SK-N-MC (cell line): ENCODE measurements at regions not wholly inside any gene's neighbourhood (a gene's known extent, or its start where the extent isn't known, plus 50 kb on each side); places are given as distances from the start of the nearest gene placed in this dataset.

Source experiments
- EZH2 ChIP-seq: fragments of 200-600 bp; sonication (generic); IDR thresholded peaks from one replicate; pipeline ENCODE4 v1.6.1; 2017; ENCODE audit warnings: antibody characterized with exemption
- FOXP2 ChIP-seq: optimal IDR thresholded peaks from 2 replicates; pipeline ENCODE3; 2011; ENCODE audit warnings: mild to moderate bottlenecking, moderate library complexity; ENCODE audit not compliant: insufficient read depth; ENCODE audit errors: extremely low read length, control extremely low read depth
- POLR2AphosphoS5 ChIP-seq: IDR thresholded peaks from 2 replicates; pipeline ENCODE4 v1.6.1; 2012; ENCODE audit warnings: mild to moderate bottlenecking, low read depth, low read length, borderline replicate concordance

DNA sequence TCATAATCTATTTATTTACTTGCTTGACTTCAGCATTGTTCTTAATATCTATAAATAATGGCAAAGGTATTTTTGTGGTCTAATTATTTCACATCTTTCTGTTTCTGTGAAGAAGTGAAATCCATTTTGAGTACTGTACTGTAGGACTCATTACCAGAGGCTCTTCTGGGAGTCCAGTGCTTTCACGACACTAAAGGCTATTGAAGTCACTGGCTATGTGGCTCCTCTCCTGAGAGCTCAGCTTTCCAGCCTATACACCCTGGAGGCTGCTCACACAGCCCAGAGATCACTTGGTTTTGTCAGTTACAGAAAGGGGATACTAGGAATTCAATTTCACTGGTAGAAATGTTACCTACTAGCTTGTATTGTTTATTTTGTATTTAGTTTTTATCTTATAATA is 547.3 kb downstream of the TAF11L14 start:
- TF ChIP-seq FOXP2: no peak
- no peak for TF ChIP-seq POLR2AphosphoS5
- no peak for TF ChIP-seq EZH2
